ENCODE measurements at regions not wholly inside any gene's neighbourhood (a gene's known extent, or its start where the extent isn't known, plus 50 kb on each side); places are given as distances from the start of the nearest gene placed in this dataset.

DNA sequence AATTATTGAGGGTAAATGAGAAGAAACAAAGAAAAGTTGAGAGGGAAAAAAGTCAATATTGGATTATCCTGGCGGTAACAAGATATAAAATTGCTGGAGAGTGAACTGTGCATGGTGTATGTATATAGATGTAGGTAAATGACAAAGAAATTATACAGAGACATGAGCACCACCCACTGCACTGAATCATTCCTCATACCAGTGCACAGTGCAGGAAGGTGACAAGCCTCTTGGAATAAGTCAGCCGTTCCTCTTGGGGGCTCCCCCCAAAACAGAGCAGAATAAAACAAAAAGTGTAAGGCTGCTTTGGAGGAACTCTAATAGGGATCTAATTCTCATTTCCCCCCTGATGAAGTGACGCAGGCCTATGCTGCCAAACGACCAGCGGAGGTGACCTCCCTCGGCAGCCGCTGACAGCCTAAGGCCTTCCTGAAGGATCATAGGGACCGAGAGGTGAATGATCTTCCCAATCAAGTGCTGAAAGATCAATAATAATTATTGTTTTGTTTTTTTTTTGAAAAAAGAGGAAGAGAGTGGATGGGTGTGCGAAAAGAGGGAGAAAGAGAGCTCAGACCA is 245.0 kb downstream of the PSAT1 start:
- TF ChIP-seq, protein P1, sequence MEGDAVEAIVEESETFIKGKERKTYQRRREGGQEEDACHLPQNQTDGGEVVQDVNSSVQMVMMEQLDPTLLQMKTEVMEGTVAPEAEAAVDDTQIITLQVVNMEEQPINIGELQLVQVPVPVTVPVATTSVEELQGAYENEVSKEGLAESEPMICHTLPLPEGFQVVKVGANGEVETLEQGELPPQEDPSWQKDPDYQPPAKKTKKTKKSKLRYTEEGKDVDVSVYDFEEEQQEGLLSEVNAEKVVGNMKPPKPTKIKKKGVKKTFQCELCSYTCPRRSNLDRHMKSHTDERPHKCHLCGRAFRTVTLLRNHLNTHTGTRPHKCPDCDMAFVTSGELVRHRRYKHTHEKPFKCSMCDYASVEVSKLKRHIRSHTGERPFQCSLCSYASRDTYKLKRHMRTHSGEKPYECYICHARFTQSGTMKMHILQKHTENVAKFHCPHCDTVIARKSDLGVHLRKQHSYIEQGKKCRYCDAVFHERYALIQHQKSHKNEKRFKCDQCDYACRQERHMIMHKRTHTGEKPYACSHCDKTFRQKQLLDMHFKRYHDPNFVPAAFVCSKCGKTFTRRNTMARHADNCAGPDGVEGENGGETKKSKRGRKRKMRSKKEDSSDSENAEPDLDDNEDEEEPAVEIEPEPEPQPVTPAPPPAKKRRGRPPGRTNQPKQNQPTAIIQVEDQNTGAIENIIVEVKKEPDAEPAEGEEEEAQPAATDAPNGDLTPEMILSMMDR (conservative IDR thresholded peaks at IDR 0.05; ENCODE audit: low read depth, low read length) = no peak
- no peak for TF ChIP-seq EZH2 (IDR thresholded peaks at IDR 0.05; ENCODE audit: borderline replicate concordance, low read depth, low read length, poor library complexity, severe bottlenecking)

All from A673 (cell line).